ENCODE measurements at regions not wholly inside any gene's neighbourhood (a gene's known extent, or its start where the extent isn't known, plus 50 kb on each side); places are given as distances from the start of the nearest gene placed in this dataset.

DNA sequence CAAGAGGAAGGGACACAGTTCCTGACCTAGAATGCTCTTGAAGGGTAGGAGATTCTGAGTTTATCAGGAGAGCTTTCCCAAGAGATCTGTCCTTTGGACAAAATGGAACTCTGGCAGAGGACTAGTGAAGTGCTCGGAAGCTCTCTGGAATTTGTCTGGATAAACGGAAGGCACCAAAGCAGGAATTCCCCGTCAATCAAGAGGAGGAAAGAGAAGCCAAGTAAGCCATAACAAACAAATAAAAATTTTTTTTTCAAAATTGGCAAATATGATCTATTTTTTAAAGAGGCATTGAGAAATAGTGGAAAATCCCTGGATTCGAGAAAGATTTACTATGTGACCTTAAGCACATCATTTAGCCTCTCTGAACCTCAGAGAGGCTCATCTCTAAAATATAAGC lies 99.2 kb downstream of the GRIN2B start:
- TF ChIP-seq, protein P1, sequence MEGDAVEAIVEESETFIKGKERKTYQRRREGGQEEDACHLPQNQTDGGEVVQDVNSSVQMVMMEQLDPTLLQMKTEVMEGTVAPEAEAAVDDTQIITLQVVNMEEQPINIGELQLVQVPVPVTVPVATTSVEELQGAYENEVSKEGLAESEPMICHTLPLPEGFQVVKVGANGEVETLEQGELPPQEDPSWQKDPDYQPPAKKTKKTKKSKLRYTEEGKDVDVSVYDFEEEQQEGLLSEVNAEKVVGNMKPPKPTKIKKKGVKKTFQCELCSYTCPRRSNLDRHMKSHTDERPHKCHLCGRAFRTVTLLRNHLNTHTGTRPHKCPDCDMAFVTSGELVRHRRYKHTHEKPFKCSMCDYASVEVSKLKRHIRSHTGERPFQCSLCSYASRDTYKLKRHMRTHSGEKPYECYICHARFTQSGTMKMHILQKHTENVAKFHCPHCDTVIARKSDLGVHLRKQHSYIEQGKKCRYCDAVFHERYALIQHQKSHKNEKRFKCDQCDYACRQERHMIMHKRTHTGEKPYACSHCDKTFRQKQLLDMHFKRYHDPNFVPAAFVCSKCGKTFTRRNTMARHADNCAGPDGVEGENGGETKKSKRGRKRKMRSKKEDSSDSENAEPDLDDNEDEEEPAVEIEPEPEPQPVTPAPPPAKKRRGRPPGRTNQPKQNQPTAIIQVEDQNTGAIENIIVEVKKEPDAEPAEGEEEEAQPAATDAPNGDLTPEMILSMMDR (IDR thresholded peaks at IDR 0.05; ENCODE audit: low read length) = no peak
- no peak for TF ChIP-seq EZH2 (IDR thresholded peaks at IDR 0.05; ENCODE audit: borderline replicate concordance, low read length)

Data from OCI-LY1 (cell line).